Keratinocyte (primary cell): ENCODE measurements at regions not wholly inside any gene's neighbourhood (a gene's known extent, or its start where the extent isn't known, plus 50 kb on each side); places are given as distances from the start of the nearest gene placed in this dataset.

ENCODE experiments used
- DNase-seq: peaks from one replicate; pipeline ENCODE4 v3.0.0-alpha.2; 2011; ENCODE audit warnings: low read depth, missing footprints, low spot score
- FAIRE-seq: peaks from 2 replicates; lab custom pipeline; 2011; peaks lifted over from hg19 to GRCh38; lab: Jason Lieb, UNC
- H2AFZ ChIP-seq: 2 replicates; pipeline ENCODE4 v1.6.0; 2012; ENCODE audit warnings: low read length, control low read depth, inconsistent platforms; ENCODE audit not compliant: control insufficient read depth
- H3K27ac ChIP-seq: 2 replicates; pipeline ENCODE4 v1.5.1; 2011; ENCODE audit warnings: low read length; ENCODE audit not compliant: control insufficient read depth, insufficient read depth
- H3K27me3 ChIP-seq: 3 replicates; pipeline ENCODE4 v1.6.0; 2011; ENCODE audit warnings: low read length; ENCODE audit not compliant: control insufficient read depth, insufficient read depth; ENCODE audit errors: extremely low read depth
- H3K36me3 ChIP-seq, 2 experiments: 2 replicates in 1 of 2; 3 replicates in 1 of 2; pipeline ENCODE4 v1.5.1; 2011; ENCODE audit warnings: low read length in 2 of 2, mild to moderate bottlenecking in 1 of 2; ENCODE audit not compliant: control insufficient read depth in 2 of 2, insufficient read depth in 2 of 2; ENCODE audit errors: extremely low read depth in 1 of 2
- H3K4me1 ChIP-seq: 3 replicates; pipeline ENCODE4 v1.5.1; 2011; ENCODE audit warnings: low read length; ENCODE audit not compliant: control insufficient read depth, insufficient read depth; ENCODE audit errors: extremely low read depth
- H3K4me2 ChIP-seq: 3 replicates; pipeline ENCODE4 v1.6.0; 2011; ENCODE audit warnings: low read depth, low read length; ENCODE audit not compliant: control insufficient read depth, insufficient read depth; ENCODE audit errors: extremely low read depth
- H3K4me3 ChIP-seq, 3 experiments: fragments of 200-600 bp in 1 of 3; sonication (generic) in 1 of 3; 2 replicates in 2 of 3; 3 replicates in 1 of 3; pipeline ENCODE4 v1.5.1; 2011 to 2016; ENCODE audit warnings: low read length in 3 of 3, mild to moderate bottlenecking in 3 of 3, control low read depth in 2 of 3, inconsistent platforms in 1 of 3, low read depth in 1 of 3, mixed read lengths in 1 of 3, mixed run types in 1 of 3, moderate library complexity in 1 of 3; ENCODE audit not compliant: control insufficient read depth in 2 of 3, insufficient read depth in 2 of 3; ENCODE audit errors: extremely low read depth in 1 of 3
- H3K79me2 ChIP-seq: 2 replicates; pipeline ENCODE4 v1.6.0; 2012; ENCODE audit warnings: low read length; ENCODE audit not compliant: control insufficient read depth, insufficient read depth
- H3K9ac ChIP-seq: 3 replicates; pipeline ENCODE4 v1.6.0; 2011; ENCODE audit warnings: low read length; ENCODE audit not compliant: control insufficient read depth, insufficient read depth; ENCODE audit errors: extremely low read depth
- H3K9me1 ChIP-seq: 3 replicates; pipeline ENCODE4 v1.6.0; 2011; ENCODE audit warnings: low read length; ENCODE audit not compliant: control insufficient read depth, insufficient read depth; ENCODE audit errors: extremely low read depth
- H3K9me3 ChIP-seq: 2 replicates; pipeline ENCODE4 v1.5.1; 2012; ENCODE audit warnings: low read depth, low read length; ENCODE audit not compliant: control insufficient read depth
- H4K20me1 ChIP-seq: 3 replicates; pipeline ENCODE4 v1.6.0; 2011; ENCODE audit warnings: low read length; ENCODE audit not compliant: control insufficient read depth, insufficient read depth; ENCODE audit errors: extremely low read depth
- EZH2 ChIP-seq: IDR thresholded peaks from one replicate; pipeline ENCODE4 v1.6.1; 2012; ENCODE audit warnings: inconsistent platforms, mild to moderate bottlenecking, low read length, moderate library complexity
- dilution Hi-C: fragments of 300-500 bp; cut with MboI; formaldehyde crosslinking; loops from one replicate; pipeline ENCODE4 v1.7.0; 2020; ENCODE audit warnings: low sequenced_read_pairs; ENCODE audit not compliant: extremely low pct_ligation_motif_present
- TF ChIP-seq, protein P1 (sequence below), 3 experiments: IDR thresholded peaks in 1 of 3; conservative IDR thresholded peaks in 1 of 3; optimal IDR thresholded peaks in 1 of 3; 2 replicates in 2 of 3; 3 replicates in 1 of 3; pipeline versions ENCODE3 to v1.5.1; 2011; ENCODE audit warnings: low read length in 3 of 3, mild to moderate bottlenecking in 3 of 3, moderate library complexity in 2 of 3, control low read depth in 1 of 3, inconsistent platforms in 1 of 3; ENCODE audit not compliant: insufficient read depth in 2 of 3; ENCODE audit errors: extremely low read depth in 1 of 3

DNA sequence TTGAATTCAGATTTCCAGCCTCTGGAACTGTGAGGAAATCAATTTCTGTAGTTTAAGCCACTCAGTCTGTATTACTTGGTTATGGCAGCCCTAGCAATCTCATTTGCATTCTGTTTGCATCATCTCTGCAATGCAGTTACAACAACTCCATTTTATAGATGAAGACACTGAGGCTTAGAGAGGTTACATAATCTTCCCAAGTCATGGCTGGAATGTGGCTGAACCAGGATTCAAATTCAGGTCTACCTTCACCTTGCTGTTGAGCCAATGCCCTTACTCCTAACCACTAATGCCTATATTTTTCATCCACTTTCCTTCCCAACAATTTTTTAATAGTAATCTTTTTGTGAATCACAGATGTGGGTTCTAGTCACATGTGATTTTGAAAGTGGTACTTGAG lies 469.8 kb upstream of the CCL2 start:
- no peak for DNase-seq
- Histone ChIP-seq H3K9ac (no peak overlapping the region), H4K20me1 (no peaks in the 10 kb centered on the region), H3K9me3 (no peaks in the 10 kb centered on the region), H3K4me2 (no peak overlapping the region), H3K4me1 (no peaks in the 10 kb centered on the region), H3K4me3 (no peak overlapping the region), H3K27ac (no peak overlapping the region), H3K36me3 (no peaks in the 10 kb centered on the region), H2AFZ (no peak overlapping the region), H3K27me3 (no peaks in the 10 kb centered on the region), H3K79me2 (no peaks in the 10 kb centered on the region), H3K9me1 (no peaks in the 10 kb centered on the region)
- TF ChIP-seq, protein P1, sequence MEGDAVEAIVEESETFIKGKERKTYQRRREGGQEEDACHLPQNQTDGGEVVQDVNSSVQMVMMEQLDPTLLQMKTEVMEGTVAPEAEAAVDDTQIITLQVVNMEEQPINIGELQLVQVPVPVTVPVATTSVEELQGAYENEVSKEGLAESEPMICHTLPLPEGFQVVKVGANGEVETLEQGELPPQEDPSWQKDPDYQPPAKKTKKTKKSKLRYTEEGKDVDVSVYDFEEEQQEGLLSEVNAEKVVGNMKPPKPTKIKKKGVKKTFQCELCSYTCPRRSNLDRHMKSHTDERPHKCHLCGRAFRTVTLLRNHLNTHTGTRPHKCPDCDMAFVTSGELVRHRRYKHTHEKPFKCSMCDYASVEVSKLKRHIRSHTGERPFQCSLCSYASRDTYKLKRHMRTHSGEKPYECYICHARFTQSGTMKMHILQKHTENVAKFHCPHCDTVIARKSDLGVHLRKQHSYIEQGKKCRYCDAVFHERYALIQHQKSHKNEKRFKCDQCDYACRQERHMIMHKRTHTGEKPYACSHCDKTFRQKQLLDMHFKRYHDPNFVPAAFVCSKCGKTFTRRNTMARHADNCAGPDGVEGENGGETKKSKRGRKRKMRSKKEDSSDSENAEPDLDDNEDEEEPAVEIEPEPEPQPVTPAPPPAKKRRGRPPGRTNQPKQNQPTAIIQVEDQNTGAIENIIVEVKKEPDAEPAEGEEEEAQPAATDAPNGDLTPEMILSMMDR (optimal IDR thresholded peaks at IDR 0.05 in 1 of 3, IDR thresholded peaks at IDR 0.05 in 1 of 3, conservative IDR thresholded peaks at IDR 0.05 in 1 of 3; ENCODE audit: extremely low read depth in 1 of 3, insufficient read depth in 2 of 3, low read length in 3 of 3) = no peak
- no peak for TF ChIP-seq EZH2
- dilution Hi-C loops = loop anchor here (25.0 kb wide), 1 partner anchor 352 kb away; no protein-coding TSS in a partner anchor
- no peak for FAIRE-seq

DNA sequence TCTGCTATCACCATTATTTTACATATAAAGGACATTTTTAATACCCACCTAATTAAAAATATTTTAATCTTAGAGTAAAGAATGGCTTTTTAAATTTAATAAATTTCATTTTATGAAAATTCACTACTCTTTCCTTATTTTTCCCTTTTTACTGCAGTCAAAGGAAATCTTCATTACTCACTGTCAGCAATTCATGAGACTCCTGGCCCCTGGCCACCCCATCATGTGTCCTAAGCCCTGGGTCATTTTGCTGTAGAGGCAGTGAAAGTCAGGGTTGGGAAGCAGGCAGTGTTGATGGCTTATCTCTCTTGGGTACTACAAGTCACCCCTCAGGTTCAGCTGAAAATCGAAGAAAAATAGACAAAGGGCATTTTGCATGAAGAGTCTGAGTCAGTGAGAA lies 468.6 kb upstream of the CCL2 start:
- no peaks in the 10 kb centered on the region for H3K9me3 ChIP-seq
- dilution Hi-C loops = loop anchor here (25.0 kb wide), 1 partner anchor 351 kb away; no protein-coding TSS in a partner anchor
- H3K27ac ChIP-seq = no peak overlapping the region
- FAIRE-seq (no peak), DNase-seq (no peak)
- H3K27me3 ChIP-seq = no peaks in the 10 kb centered on the region
- H3K4me2 ChIP-seq = no peak overlapping the region
- no peak overlapping the region for H3K9ac ChIP-seq
- H3K9me1 ChIP-seq = no peaks in the 10 kb centered on the region
- TF ChIP-seq, protein P1 (optimal IDR thresholded peaks at IDR 0.05 in 1 of 3, IDR thresholded peaks at IDR 0.05 in 1 of 3, conservative IDR thresholded peaks at IDR 0.05 in 1 of 3; ENCODE audit: extremely low read depth in 1 of 3, insufficient read depth in 2 of 3, low read length in 3 of 3) = no peak
- TF ChIP-seq EZH2 = no peak
- no peaks in the 10 kb centered on the region for H4K20me1 ChIP-seq
- no peaks in the 10 kb centered on the region for H3K4me1 ChIP-seq
- no peaks in the 10 kb centered on the region for H3K79me2 ChIP-seq
- no peak overlapping the region for H2AFZ ChIP-seq
- H3K4me3 ChIP-seq = no peak overlapping the region
- no peaks in the 10 kb centered on the region for H3K36me3 ChIP-seq
